ENCODE measurements at regions not wholly inside any gene's neighbourhood (a gene's known extent, or its start where the extent isn't known, plus 50 kb on each side); places are given as distances from the start of the nearest gene placed in this dataset.

- no peak overlapping the region for H3K56ac ChIP-seq (ENCODE audit: extremely low read depth, insufficient read depth, low read length)
- peaks cover 11% of the 10 kb centered on the region for H3K9me1 ChIP-seq (ENCODE audit: insufficient read depth, low read length)
- H2BK15ac ChIP-seq (ENCODE audit: low read depth, low read length), result peak overlapping the region; percentile 1; the same call in 1 of the 3 replicates
- no peaks in the 10 kb centered on the region for H3K9me3 ChIP-seq (ENCODE audit: control insufficient read depth, insufficient read depth, low read length)
- H3K27me3 ChIP-seq (ENCODE audit: control insufficient read depth, insufficient read depth, low read length), result no peaks in the 10 kb centered on the region
- TF ChIP-seq POLR2A (IDR thresholded peaks at IDR 0.05; ENCODE audit: low read depth, low read length) (no peak), CTCF (conservative IDR thresholded peaks at IDR 0.05; ENCODE audit: low read depth, low read length) (peak; percentile 48), SMC3 (IDR thresholded peaks at IDR 0.05; ENCODE audit: low read depth, low read length) (peak; percentile 35; the same call in 1 of the 2 replicates), RAD21 (IDR thresholded peaks at IDR 0.05; ENCODE audit: low read length) (peak; percentile 40; the same call in 1 of the 2 replicates)
- no peaks in the 10 kb centered on the region for H3K36me3 ChIP-seq (ENCODE audit: control insufficient read depth, insufficient read depth, low read length)
- no TSS peak for BruUV-seq (replicated peaks)
- H2BK5ac ChIP-seq (ENCODE audit: low read depth, low read length, poor library complexity, severe bottlenecking), result no peak overlapping the region
- intact Hi-C loops (cut with micrococcal nuclease), result no loop called here
- H3K4ac ChIP-seq (ENCODE audit: low read depth, low read length), result peak overlapping the region; percentile 59; the same call in 1 of the 2 replicates
- no peak overlapping the region for H2AK9ac ChIP-seq (replicated peaks; ENCODE audit: low read depth, low read length, poor library complexity)
- H3K18ac ChIP-seq (ENCODE audit: low read depth, low read length), result no peak overlapping the region
- dilution Hi-C loops (cut with HindIII; ENCODE audit: low sequenced_read_pairs, unreplicated experiment), result no loop called here
- ATAC-seq (ENCODE audit: low read depth) (0 out of 2 replicates have a peak, but pooled peaks have one; percentile 8), DNase-seq (peak; percentile 23)
- 100% methylated on average over 1 of the region's 4 CpGs; no CpG with 5 or more reads in 1 of the 2 experiments for WGBS, 2 experiments (ENCODE audit: extremely low coverage in 2 of 2, insufficient read length in 1 of 2)
- 0 out of 2 replicates have a peak overlapping the region, but pooled peaks have one; percentile 17 for H3K14ac ChIP-seq (replicated peaks; ENCODE audit: low read depth, low read length)
- no peak overlapping the region for H3K4me3 ChIP-seq (ENCODE audit: insufficient read depth, low read depth, low read length)
- H4K8ac ChIP-seq (ENCODE audit: low read depth in 2 of 2, low read length in 2 of 2), result no peak overlapping the region; a peak in 1 of 4 replicates
- no peak overlapping the region for H3K4me2 ChIP-seq (ENCODE audit: low read depth, low read length)
- no peak overlapping the region for H2AFZ ChIP-seq (replicated peaks; ENCODE audit: low read length, poor library complexity)
- H3K9ac ChIP-seq (ENCODE audit: low read depth, low read length), result no peak overlapping the region
- ChIA-PET CTCF (interaction anchor here (1.2 to 2.8 kb wide), 3 partner anchors 12 to 84 kb away, joined by 3 to 11 read pairs (median 7); no protein-coding TSS in a partner anchor), POLR2A (ENCODE audit: unreplicated experiment) (no interaction called here)
- no peaks in the 10 kb centered on the region for H4K20me1 ChIP-seq (ENCODE audit: insufficient read depth, low read length)
- H2BK120ac ChIP-seq (ENCODE audit: low read depth, low read length), result peak overlapping the region; percentile 6; the same call in 1 of the 2 replicates
- in situ Hi-C loops (cut with MboI; ENCODE audit: low sequenced_read_pairs), result no loop called here
- 0 out of 2 replicates have a peak overlapping the region, but pooled peaks have one; percentile 26 for H3K23ac ChIP-seq (ENCODE audit: low read depth, low read length)
- H2AK5ac ChIP-seq (ENCODE audit: low read depth, low read length), result no peak overlapping the region; the same call in 1 of the 2 replicates
- H3K27ac ChIP-seq (ENCODE audit: insufficient read depth, low read length), result no peak overlapping the region
- H3K79me1 ChIP-seq (ENCODE audit: low read depth in 1 of 2, low read length in 2 of 2), result no peaks in the 10 kb centered on the region
- peaks cover 11% of the 10 kb centered on the region for H3K4me1 ChIP-seq (ENCODE audit: control insufficient read depth, insufficient read depth, low read length)
- H2BK20ac ChIP-seq (ENCODE audit: low read depth, low read length), result peak overlapping the region; percentile 26
- H4K91ac ChIP-seq (ENCODE audit: insufficient read depth, low read depth, low read length), result no peak overlapping the region
- H4K5ac ChIP-seq (ENCODE audit: low read depth, low read length), result no peak overlapping the region
Observed at GRCh38 chr9:108468364-108468763, 387.4 kb downstream of the ACTL7B start.
